ENCODE measurements at regions not wholly inside any gene's neighbourhood (a gene's known extent, or its start where the extent isn't known, plus 50 kb on each side); places are given as distances from the start of the nearest gene placed in this dataset.
"Not testable (repeated sequence)": the region's sequence is repeated elsewhere in the genome, so short reads cannot be mapped to it uniquely, and the experiment has no call there.

DNA sequence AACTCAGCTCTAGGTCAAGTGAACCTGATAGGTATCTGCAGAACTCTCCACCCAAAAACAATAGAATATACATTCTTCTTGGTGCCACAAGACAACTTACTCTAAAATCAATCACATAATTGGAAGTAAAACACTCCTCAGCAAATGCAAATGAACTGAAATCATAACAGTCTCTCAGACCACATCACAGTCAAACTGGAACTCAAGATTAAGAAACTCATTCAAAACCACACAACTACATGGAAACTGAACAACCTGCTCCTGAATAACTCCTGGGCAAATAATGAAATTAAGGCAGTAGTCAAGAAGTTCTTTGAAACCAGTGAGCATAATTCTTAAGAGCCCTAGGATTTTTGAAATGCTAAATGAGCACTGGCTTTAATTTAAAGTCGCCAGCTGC, 125.4 kb upstream of the PDE4D start:
- intact Hi-C loops (cut with DNase I, micrococcal nuclease); H3K27me3 Mint-ChIP-seq; H3K4me1 Mint-ChIP-seq; POLR2A ChIA-PET; ATAC-seq; H3K27ac Mint-ChIP-seq; H3K36me3 Mint-ChIP-seq (ENCODE audit: low read depth); H3K9me3 Mint-ChIP-seq (ENCODE audit: low read depth); DNase-seq; H3K4me3 Mint-ChIP-seq: not testable (repeated sequence)
- CTCF ChIA-PET, result interaction anchor here (0.6 to 1.7 kb wide), 3 partner anchors 10 to 512 kb away, joined by 3 to 4 read pairs (median 4); no protein-coding TSS in a partner anchor

DNA sequence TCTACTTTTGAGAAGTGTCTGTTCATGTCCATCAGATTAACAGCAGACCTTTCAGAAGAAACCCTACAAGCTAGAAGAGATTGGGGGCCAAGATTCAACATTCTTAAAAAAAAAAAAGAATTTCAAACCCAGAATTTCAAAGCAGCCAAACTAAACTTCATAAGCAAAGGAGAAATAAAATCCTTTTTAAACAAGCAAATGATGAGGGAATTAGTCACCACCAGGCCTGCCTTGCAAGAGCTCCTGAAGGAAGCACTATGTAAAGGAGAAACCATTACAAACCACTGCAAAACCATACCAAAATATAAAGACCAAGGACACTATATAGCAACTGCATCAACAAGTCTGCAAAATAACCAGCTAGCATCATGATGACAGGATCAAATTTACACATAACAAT, 124.6 kb upstream of the PDE4D start:
- H3K9me3 Mint-ChIP-seq (ENCODE audit: low read depth), result peaks cover 2% of the 10 kb centered on the region
- CTCF ChIA-PET, result interaction anchor here (1.7 kb wide), 1 partner anchor 9 kb away, joined by 4 read pairs; no protein-coding TSS in a partner anchor
- no peaks in the 10 kb centered on the region for H3K27me3 Mint-ChIP-seq
- intact Hi-C loops (cut with DNase I, micrococcal nuclease), result no loop called here
- POLR2A ChIA-PET, result no interaction called here
- H3K27ac Mint-ChIP-seq, result no peak overlapping the region
- no peaks in the 10 kb centered on the region for H3K36me3 Mint-ChIP-seq (ENCODE audit: low read depth)
- no peak for ATAC-seq
- H3K4me1 Mint-ChIP-seq, result no peaks in the 10 kb centered on the region
- DNase-seq, result no peak
- H3K4me3 Mint-ChIP-seq, result no peak overlapping the region

DNA sequence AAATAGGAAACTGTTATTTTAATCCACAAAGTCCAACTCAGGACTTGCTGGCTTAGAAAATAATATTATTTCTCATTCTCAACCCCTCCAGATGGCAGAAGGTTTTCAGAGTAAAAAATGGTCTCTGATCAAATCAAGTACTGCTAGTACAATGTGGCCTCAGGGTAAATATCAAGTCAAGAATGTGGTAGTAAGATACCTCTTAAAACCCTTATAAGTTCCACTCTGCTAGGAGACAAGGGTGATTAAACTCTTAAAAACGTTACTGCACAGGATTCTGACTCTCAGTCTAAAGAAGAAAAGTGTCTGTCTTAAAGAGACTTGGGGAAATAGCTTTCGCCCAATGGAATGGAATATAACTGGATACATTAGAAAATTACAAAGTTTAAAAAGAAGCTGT, 120.8 kb upstream of the PDE4D start:
- DNase-seq (no peak), ATAC-seq (no peak)
- Mint-ChIP-seq H3K36me3 (ENCODE audit: low read depth) (no peaks in the 10 kb centered on the region), H3K27ac (no peak overlapping the region), H3K27me3 (no peaks in the 10 kb centered on the region), H3K9me3 (ENCODE audit: low read depth) (peaks cover 2% of the 10 kb centered on the region), H3K4me1 (no peaks in the 10 kb centered on the region), H3K4me3 (no peak overlapping the region)
- ChIA-PET CTCF (interaction anchor here (0.6 to 0.7 kb wide), 2 partner anchors 146 to 630 kb away, joined by 5 to 6 read pairs; no protein-coding TSS in a partner anchor), POLR2A (no interaction called here)
- intact Hi-C loops (cut with DNase I, micrococcal nuclease), result no loop called here

DNA sequence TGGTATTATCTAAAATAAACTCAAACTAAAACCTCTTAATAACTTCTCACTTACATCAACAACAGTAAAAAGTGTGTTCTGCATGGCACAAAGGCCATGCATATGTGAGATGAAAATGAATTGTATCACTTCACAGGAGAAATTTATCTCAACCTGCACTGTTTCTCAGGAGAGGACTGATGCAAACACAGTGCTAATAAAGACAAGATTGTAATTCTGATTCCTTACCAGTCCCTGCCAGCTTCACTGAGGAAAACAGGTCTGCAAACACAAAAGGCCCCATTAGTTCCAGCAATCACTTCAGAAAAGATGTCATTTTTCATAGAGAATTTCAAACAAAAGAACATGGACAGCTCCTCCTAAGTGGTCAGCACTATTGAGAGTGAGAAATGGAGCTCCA, 117.3 kb upstream of the PDE4D start:
- H3K4me1 Mint-ChIP-seq, result no peaks in the 10 kb centered on the region
- CTCF ChIA-PET, result no interaction called here
- no peak for DNase-seq

DNA sequence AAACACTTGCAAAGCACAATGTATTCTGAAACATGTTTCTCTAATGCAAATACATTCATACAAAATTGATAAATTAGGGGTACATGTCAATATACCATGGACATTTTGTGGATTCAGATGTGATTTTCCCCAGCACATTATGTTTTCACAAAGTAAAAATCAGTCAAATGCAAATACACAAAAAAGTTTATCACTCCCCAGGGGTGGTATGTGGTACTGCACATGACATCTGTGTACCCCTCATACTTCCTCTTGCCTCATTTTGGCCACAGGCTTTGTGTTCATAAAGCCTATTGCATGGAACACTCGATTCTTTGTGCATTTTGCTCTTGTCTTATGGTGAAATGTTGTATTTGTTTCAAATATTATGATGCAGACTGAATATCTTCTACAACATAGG, 116.8 kb upstream of the PDE4D start:
- ChIA-PET CTCF (no interaction called here), POLR2A (no interaction called here)
- ATAC-seq (no peak), DNase-seq (no peak)
- Mint-ChIP-seq H3K4me3 (no peak overlapping the region), H3K4me1 (no peaks in the 10 kb centered on the region), H3K9me3 (ENCODE audit: low read depth) (peaks cover 2% of the 10 kb centered on the region), H3K27ac (no peak overlapping the region), H3K27me3 (no peaks in the 10 kb centered on the region), H3K36me3 (ENCODE audit: low read depth) (no peaks in the 10 kb centered on the region)
- intact Hi-C loops (cut with DNase I, micrococcal nuclease), result no loop called here

More for the DNA sequence above, 117.3 kb upstream of the PDE4D start:
- no peaks in the 10 kb centered on the region for H3K36me3 Mint-ChIP-seq (ENCODE audit: low read depth)
- no peak overlapping the region for H3K27ac Mint-ChIP-seq
- no peak overlapping the region for H3K4me3 Mint-ChIP-seq
- intact Hi-C loops (cut with DNase I, micrococcal nuclease), result no loop called here
- no peak for ATAC-seq
- POLR2A ChIA-PET, result no interaction called here
- peaks cover 2% of the 10 kb centered on the region for H3K9me3 Mint-ChIP-seq (ENCODE audit: low read depth)
- no peaks in the 10 kb centered on the region for H3K27me3 Mint-ChIP-seq

DNA sequence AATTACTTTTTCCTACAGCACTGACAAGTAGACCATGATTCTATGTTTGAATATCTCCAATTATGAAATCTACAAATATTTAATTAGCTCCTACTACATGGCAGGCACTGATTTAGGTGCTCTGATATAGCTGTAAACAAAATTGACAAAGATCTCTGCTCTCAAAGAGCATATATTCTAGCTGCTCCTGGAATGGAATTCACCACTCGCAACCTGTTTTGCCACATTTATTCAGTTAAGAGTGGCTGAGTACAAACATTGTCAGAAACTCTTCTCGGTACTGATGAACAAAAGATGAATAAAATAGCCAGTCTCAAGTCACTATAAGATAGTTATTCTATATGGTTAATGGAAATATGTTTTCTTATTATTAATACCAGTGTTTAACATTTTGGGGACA, 114.2 kb upstream of the PDE4D start:
- DNase-seq, result no peak
- Mint-ChIP-seq H3K4me1 (no peaks in the 10 kb centered on the region), H3K27ac (no peak overlapping the region), H3K36me3 (ENCODE audit: low read depth) (no peaks in the 10 kb centered on the region), H3K27me3 (no peaks in the 10 kb centered on the region), H3K4me3 (no peak overlapping the region), H3K9me3 (ENCODE audit: low read depth) (no peaks in the 10 kb centered on the region)
- POLR2A ChIA-PET, result no interaction called here
- CTCF ChIA-PET, result interaction anchor here (0.6 to 0.8 kb wide), 2 partner anchors 11 to 15 kb away, joined by 3 to 4 read pairs; no protein-coding TSS in a partner anchor
- no peak for ATAC-seq
- intact Hi-C loops (cut with DNase I, micrococcal nuclease), result no loop called here

DNA sequence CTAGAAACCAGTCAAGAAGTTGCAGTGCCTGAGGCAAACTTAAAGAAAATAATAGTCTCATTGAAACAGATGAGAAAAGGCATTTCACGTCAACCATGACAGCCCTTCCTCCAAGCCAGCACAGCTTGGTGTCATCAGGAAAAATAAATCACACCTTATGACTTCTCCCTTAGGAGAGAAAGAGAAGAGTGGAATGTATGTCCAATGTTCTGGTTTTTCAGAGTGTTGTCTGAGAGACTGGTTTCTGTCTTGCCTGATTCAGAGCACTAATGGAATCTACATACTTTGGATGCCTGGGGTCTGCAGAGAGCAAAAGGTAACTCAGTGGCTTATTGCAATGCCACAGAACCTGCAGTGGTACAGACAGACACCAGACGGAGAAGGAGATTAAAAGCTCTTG, 105.5 kb upstream of the PDE4D start:
- intact Hi-C loops (cut with DNase I, micrococcal nuclease), result no loop called here
- H3K36me3 Mint-ChIP-seq (ENCODE audit: low read depth), result no peaks in the 10 kb centered on the region
- POLR2A ChIA-PET, result no interaction called here
- no peak overlapping the region for H3K4me3 Mint-ChIP-seq
- no peak for ATAC-seq
- H3K4me1 Mint-ChIP-seq, result no peaks in the 10 kb centered on the region
- H3K9me3 Mint-ChIP-seq (ENCODE audit: low read depth), result peaks cover 4% of the 10 kb centered on the region
- no peaks in the 10 kb centered on the region for H3K27me3 Mint-ChIP-seq
- CTCF ChIA-PET, result no interaction called here
- no peak for DNase-seq
- H3K27ac Mint-ChIP-seq, result no peak overlapping the region

DNA sequence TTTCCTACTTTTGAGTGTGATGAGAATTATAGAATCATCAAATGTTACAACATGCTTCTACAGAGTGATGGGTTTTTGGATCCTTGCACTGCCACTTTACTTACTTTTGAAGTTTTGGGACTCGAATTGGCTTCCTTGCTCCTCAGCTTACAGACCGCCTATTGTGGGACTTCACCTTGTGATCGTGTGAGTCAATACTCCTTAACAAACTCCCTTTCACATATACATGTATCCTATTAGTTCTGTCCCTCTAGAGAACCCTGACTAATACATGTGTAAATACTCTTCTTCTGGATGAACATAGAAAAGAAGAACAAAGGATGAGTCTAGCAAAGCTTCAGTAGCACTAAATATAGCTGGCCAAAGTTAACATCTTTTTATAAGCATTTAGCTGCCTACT, 98.7 kb upstream of the PDE4D start:
- Mint-ChIP-seq H3K27ac (no peak overlapping the region), H3K9me3 (ENCODE audit: low read depth) (no peaks in the 10 kb centered on the region), H3K27me3 (peaks cover 4% of the 10 kb centered on the region), H3K4me3 (no peak overlapping the region), H3K36me3 (ENCODE audit: low read depth) (no peaks in the 10 kb centered on the region), H3K4me1 (no peaks in the 10 kb centered on the region)
- CTCF ChIA-PET, result no interaction called here
- POLR2A ChIA-PET, result no interaction called here
- ATAC-seq, result no peak
- no peak for DNase-seq
- intact Hi-C loops (cut with DNase I, micrococcal nuclease), result no loop called here

DNA sequence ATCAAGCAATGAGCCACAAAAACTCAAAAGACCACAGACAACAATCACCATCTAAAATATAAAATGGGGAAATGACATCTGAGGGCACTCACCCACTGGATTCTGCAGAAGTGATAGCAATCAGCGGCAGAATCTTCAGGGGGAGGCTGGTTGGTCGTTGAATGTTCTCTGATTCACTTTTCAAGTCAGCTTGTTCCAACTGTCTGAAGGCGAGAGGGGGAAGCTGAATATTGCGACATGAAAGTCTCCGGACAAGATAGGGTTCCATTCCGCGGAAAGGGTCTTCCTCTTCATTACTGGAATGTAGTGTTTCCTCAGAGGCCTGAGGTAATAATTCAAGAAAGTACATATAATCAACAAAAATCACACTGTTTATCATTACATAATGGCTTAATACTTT, 94.9 kb upstream of the PDE4D start:
- Mint-ChIP-seq H3K9me3 (ENCODE audit: low read depth) (no peaks in the 10 kb centered on the region), H3K27ac (no peak overlapping the region), H3K4me1 (no peaks in the 10 kb centered on the region), H3K27me3 (peaks cover 4% of the 10 kb centered on the region), H3K4me3 (no peak overlapping the region), H3K36me3 (ENCODE audit: low read depth) (no peaks in the 10 kb centered on the region)
- POLR2A ChIA-PET, result no interaction called here
- DNase-seq (no peak), ATAC-seq (no peak)
- CTCF ChIA-PET, result no interaction called here
- intact Hi-C loops (cut with DNase I, micrococcal nuclease), result no loop called here

DNA sequence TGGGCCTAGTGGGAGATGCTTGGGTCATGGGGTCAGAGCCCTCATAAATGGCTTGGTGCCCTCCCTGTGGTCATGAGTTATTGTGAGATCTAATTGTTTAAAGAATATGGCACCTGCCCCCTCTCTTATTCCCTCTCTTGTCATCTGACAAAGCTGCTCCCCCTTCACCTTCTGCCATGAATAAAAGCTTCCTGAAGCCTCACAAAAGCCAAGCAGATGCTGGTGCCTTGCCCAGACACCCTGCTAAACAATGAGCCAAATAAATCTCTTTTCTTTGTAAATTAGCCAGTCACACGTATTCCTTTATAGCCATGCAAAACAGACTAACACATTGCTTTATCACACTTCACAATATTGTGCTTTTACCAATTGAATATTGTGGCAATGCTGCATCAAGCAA, 82.8 kb upstream of the PDE4D start:
- DNase-seq (no peak), ATAC-seq (no peak)
- intact Hi-C loops (cut with DNase I, micrococcal nuclease), result no loop called here
- H3K4me3 Mint-ChIP-seq, result no peak overlapping the region
- ChIA-PET CTCF (no interaction called here), POLR2A (no interaction called here)
- no peaks in the 10 kb centered on the region for H3K36me3 Mint-ChIP-seq (ENCODE audit: low read depth)
- no peaks in the 10 kb centered on the region for H3K27me3 Mint-ChIP-seq
- H3K9me3 Mint-ChIP-seq (ENCODE audit: low read depth), result no peaks in the 10 kb centered on the region
- H3K27ac Mint-ChIP-seq, result no peak overlapping the region
- H3K4me1 Mint-ChIP-seq, result no peaks in the 10 kb centered on the region

DNA sequence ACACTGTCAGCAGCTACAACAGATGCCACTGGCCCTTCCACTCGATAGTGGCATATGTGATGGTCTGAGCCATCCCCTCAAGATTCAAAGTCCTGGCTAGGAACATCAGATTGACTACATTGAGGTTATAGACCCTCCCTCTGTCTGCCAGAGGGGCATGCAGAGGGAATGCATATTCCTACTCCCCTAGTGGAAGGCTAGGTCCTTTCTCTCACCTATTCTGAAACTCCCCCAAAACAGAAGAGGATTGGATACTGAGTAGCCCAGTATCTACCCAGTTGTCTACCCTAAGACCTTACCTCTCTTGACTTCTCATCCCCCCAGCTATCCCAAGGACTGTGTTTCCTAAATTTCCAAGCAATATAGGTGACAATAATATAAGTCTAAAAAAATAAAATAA, 78.5 kb upstream of the PDE4D start:
- Mint-ChIP-seq H3K27ac (no peak overlapping the region), H3K36me3 (ENCODE audit: low read depth) (no peaks in the 10 kb centered on the region), H3K4me1 (no peaks in the 10 kb centered on the region), H3K4me3 (no peak overlapping the region), H3K27me3 (no peaks in the 10 kb centered on the region), H3K9me3 (ENCODE audit: low read depth) (peaks cover 3% of the 10 kb centered on the region)
- CTCF ChIA-PET, result no interaction called here
- DNase-seq, result no peak
- ATAC-seq, result no peak
- POLR2A ChIA-PET, result no interaction called here
- intact Hi-C loops (cut with DNase I, micrococcal nuclease), result no loop called here

DNA sequence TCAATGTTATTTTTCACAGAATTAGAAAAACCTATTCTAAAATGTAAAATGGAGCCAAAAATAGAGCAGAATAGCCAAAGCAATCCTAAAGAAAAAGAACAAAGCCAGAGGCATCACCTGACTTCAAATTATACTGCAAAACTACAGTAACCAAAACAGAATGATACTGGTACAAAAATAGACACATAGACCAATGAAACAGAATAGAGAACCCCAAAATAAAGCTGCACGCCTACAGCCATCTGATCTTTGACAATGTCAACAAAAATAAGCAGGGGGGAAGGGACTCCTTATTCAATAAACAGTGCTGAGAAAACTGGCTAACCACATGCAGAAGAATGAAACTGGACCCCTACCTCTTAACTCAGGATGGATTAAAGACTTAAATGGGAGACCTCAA, 65.8 kb upstream of the PDE4D start:
- DNase-seq (no peak), ATAC-seq (no peak)
- Mint-ChIP-seq H3K4me3 (no peak overlapping the region), H3K36me3 (ENCODE audit: low read depth) (no peaks in the 10 kb centered on the region), H3K4me1 (no peaks in the 10 kb centered on the region), H3K27me3 (no peaks in the 10 kb centered on the region), H3K9me3 (ENCODE audit: low read depth) (no peaks in the 10 kb centered on the region), H3K27ac (no peak overlapping the region)
- intact Hi-C loops (cut with DNase I, micrococcal nuclease), result no loop called here
- ChIA-PET CTCF (no interaction called here), POLR2A (no interaction called here)

DNA sequence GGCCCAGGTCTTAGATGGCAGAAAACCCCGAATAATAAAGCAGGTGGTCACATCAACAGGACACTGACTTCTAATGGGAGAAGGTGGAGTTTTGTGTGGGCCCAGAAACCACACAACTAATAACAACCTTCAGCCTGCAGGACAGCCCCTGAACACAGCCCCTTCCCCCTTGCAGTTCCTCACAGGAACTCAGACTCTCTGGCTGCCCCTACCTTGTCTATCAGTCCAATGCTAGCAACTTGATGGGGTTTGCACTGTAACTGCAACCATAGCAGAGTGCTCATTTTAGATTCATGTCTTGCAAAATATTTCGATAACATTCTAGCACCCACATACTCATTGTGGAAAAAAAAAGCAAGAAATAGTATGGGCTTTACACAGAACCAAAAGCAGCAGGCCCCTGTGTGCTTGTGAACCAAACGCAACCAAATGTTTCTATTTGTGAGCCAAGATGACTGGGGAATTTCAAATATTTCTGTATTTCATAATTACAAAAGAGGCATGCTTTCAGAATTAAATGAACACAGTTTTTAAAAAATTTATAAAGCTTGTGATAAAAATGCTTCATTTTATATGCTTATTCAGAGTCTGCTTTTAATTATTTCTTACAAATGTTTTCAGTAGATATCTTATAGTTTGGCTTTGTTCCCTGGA, 62.7 kb upstream of the PDE4D start:
- Mint-ChIP-seq H3K27me3 (no peaks in the 10 kb centered on the region), H3K4me3 (no peak overlapping the region), H3K36me3 (ENCODE audit: low read depth) (no peaks in the 10 kb centered on the region), H3K4me1 (no peaks in the 10 kb centered on the region), H3K9me3 (ENCODE audit: low read depth) (no peaks in the 10 kb centered on the region), H3K27ac (no peak overlapping the region)
- intact Hi-C loops (cut with DNase I, micrococcal nuclease), result no loop called here
- ChIA-PET POLR2A (no interaction called here), CTCF (no interaction called here)
- DNase-seq, result no peak
- ATAC-seq, result no peak

All from activated CD4-positive, alpha-beta T cell treated with anti-CD3 and anti-CD28 coated beads for 36 hours (primary cell).